ENCODE measurements at regions not wholly inside any gene's neighbourhood (a gene's known extent, or its start where the extent isn't known, plus 50 kb on each side); places are given as distances from the start of the nearest gene placed in this dataset.

DNA sequence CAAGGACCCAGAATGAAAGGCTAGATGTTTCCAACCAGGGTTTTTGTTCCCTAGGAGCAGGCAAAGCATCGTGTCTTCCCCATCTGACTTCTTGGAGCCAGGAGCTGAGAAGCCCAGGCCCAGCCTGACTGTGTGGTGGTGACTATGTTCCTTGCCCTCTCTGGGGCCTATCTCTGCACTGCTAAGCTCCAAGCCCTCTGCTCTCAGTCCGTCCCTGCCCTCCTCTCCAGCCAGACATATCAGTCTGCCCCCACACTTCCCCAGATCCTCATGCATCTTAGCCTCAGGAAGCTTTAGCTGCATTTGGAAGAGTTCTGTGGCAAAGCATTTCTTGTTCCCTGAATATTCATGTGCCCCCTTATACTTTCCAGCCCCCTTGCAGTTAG lies 196.6 kb downstream of the CYP26B1 start:
- H3K36me3 ChIP-seq, result no peaks in the 10 kb centered on the region
- no peaks in the 10 kb centered on the region for H3K27me3 ChIP-seq
- no peak for DNase-seq
- peaks cover 8% of the 10 kb centered on the region for H3K9me3 ChIP-seq
- no peak overlapping the region for H3K4me3 ChIP-seq

- no peak overlapping the region for H3K4me3 ChIP-seq
- no peaks in the 10 kb centered on the region for H3K27me3 ChIP-seq
- no peaks in the 10 kb centered on the region for H3K36me3 ChIP-seq
- peak; percentile 98 for DNase-seq
- H3K9me3 ChIP-seq, result peaks cover 4% of the 10 kb centered on the region; the same call in 1 of the 2 replicates
Measured at GRCh38 chr2:71950256-71951082, 197.2 kb downstream of the CYP26B1 start.

DNA sequence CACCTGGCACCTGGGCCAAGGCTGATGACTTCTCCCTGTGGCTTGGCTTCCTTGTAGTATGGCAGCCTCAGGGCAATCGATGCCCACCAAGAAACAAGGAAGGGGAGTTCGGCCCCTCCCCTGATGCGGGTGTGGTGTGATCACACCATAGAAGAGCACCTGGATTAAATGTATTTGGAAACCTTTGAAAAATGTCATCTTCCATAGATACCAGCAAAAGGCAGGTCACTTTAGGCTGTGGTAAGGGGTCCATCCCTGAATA lies 198.2 kb downstream of the CYP26B1 start:
- DNase-seq, result no peak
- Histone ChIP-seq H3K9me3 (no peaks in the 10 kb centered on the region; the same call in 1 of the 2 replicates), H3K4me3 (no peak overlapping the region), H3K36me3 (no peaks in the 10 kb centered on the region), H3K27me3 (no peaks in the 10 kb centered on the region)

GRCh38 chr2:71948781-71949536 lies 198.7 kb downstream of the CYP26B1 start:
- peak; percentile 97 for DNase-seq
- no peaks in the 10 kb centered on the region for H3K36me3 ChIP-seq
- H3K9me3 ChIP-seq, result no peaks in the 10 kb centered on the region
- no peaks in the 10 kb centered on the region for H3K27me3 ChIP-seq
- no peak overlapping the region for H3K4me3 ChIP-seq

DNA sequence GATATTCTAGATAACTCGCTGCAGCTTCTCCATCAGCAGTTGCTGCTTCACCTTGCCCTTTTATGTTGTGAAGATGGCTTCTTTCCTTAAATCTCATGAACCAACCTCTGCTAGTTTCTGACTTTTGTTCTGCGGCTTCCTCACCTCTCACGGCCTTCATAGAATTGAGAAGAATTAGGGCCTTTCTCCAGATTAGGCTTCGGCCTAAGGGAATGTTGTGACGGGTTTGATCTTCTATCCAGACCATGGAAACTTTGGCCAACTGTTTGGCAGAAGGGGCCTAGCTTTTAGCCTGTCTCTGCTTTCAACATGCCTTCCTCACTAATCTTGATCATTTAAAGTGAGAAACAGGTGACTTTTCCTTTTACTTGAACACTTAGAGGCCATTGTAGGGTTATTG lies 199.9 kb downstream of the CYP26B1 start:
- Histone ChIP-seq H3K27me3 (no peaks in the 10 kb centered on the region), H3K4me3 (no peak overlapping the region), H3K36me3 (no peaks in the 10 kb centered on the region), H3K9me3 (no peaks in the 10 kb centered on the region)
- no peak for DNase-seq

GRCh38 chr2:71945603-71945959 lies 202.1 kb downstream of the CYP26B1 start:
- no peak for DNase-seq
- H3K36me3 ChIP-seq, result no peaks in the 10 kb centered on the region
- no peaks in the 10 kb centered on the region for H3K27me3 ChIP-seq
- H3K4me3 ChIP-seq, result no peak overlapping the region
- no peaks in the 10 kb centered on the region for H3K9me3 ChIP-seq

DNA sequence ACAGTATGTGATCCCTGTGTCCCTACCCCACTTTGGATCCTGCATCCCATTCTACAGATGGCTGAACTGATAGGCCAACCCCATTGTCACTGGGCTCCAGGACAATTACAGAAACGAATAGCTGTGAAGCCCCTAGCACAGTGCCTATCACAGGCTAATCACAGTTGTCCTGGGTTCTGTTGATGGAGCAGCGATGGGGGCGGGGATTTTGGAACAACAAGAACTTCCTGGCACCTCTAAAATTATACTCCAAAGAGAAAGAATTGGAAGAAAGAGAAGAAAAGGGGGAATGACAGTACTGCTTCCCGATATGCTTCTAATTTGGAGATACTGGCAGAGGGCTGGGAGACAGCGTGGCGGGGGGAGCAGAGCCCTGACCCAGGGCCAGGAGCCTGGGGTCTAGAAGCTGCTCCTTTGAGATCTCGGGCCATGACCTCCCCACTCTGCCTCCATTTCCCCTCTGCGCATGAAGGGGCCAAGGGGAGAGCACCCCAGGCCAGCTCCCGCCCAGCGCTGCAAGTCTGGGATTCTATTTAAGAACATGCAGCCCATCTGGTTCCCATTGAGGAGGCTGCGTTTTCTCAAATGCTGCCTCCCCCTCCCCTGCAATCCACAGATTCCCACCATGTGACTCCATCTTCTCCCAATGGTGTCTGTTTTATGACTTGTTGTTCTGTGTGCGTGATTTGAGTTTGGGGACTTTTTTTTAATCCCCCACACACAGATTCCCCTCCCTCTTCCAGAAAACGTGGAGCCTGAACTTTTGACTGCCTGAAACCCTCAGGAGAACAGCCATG lies 202.7 kb downstream of the CYP26B1 start:
- DNase-seq, result no peak
- H3K4me3 ChIP-seq, result no peak overlapping the region
- no peaks in the 10 kb centered on the region for H3K36me3 ChIP-seq
- no peaks in the 10 kb centered on the region for H3K9me3 ChIP-seq
- H3K27me3 ChIP-seq, result no peaks in the 10 kb centered on the region

GRCh38 chr2:71944183-71944550 lies 203.5 kb downstream of the CYP26B1 start:
- Histone ChIP-seq H3K36me3 (no peaks in the 10 kb centered on the region), H3K27me3 (no peaks in the 10 kb centered on the region), H3K4me3 (no peak overlapping the region), H3K9me3 (no peaks in the 10 kb centered on the region)
- DNase-seq, result no peak

GRCh38 chr2:71943238-71944182 lies 204.2 kb downstream of the CYP26B1 start:
- DNase-seq, result no peak

DNA sequence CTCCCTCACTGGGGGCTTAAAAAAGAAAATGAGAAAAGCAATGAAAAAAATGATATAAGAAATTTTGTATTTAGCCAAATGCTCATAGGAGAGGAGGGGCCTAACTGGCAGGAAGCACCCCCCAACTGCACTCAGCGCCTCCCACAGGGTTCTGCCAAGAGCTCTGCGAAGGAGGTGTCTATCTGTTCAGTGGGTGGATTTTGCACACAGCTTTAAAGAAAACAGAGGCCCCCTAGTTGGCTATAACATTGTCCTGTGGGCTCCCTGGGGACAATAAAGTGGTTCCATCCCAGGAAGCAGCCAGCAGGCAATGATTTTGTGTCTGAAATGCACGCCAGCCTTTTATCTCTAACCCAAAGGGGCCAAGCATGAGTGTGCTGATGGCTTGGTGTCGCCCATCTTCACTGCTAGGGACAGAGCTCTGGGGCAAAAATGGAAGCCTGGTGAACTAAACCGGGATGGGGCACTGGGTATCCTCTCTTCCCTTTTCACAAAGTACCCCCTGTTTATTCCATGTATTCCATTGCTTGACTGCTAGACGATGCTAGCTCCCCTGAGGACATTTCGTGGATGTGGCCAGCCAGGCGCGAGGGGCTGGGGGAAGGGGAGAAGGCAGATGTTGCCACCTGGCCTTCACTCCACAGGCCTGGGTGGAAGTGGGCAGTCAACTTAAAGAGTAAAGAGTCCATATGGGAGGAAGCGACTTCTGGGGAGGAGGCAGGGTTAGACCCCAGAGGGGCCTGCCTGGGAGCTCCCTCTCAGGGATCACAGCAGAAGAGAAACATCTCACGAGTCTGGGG lies 205.7 kb downstream of the CYP26B1 start:
- peak; percentile 53 for DNase-seq
- H3K27me3 ChIP-seq, result no peaks in the 10 kb centered on the region
- H3K9me3 ChIP-seq, result no peaks in the 10 kb centered on the region
- H3K4me3 ChIP-seq, result no peak overlapping the region
- no peaks in the 10 kb centered on the region for H3K36me3 ChIP-seq

More at GRCh38 chr2:71943238-71944182, 204.2 kb downstream of the CYP26B1 start:
- no peak overlapping the region for H3K4me3 ChIP-seq
- no peaks in the 10 kb centered on the region for H3K9me3 ChIP-seq
- H3K36me3 ChIP-seq, result no peaks in the 10 kb centered on the region
- H3K27me3 ChIP-seq, result no peaks in the 10 kb centered on the region

- Histone ChIP-seq H3K27me3 (no peaks in the 10 kb centered on the region), H3K9me3 (no peaks in the 10 kb centered on the region), H3K36me3 (no peaks in the 10 kb centered on the region), H3K4me3 (no peak overlapping the region)
- DNase-seq, result peak; percentile 85
Measured at GRCh38 chr2:71940695-71941094, 207.0 kb downstream of the CYP26B1 start.

- peak; percentile 60 for DNase-seq
- H3K4me3 ChIP-seq, result no peak overlapping the region
- no peaks in the 10 kb centered on the region for H3K36me3 ChIP-seq
- H3K9me3 ChIP-seq, result no peaks in the 10 kb centered on the region
- no peaks in the 10 kb centered on the region for H3K27me3 ChIP-seq
Measured at GRCh38 chr2:71939588-71940535, 207.8 kb downstream of the CYP26B1 start.

- Histone ChIP-seq H3K36me3 (no peaks in the 10 kb centered on the region), H3K9me3 (no peaks in the 10 kb centered on the region), H3K27me3 (no peaks in the 10 kb centered on the region), H3K4me3 (no peak overlapping the region)
- no peak for DNase-seq
Measured at GRCh38 chr2:71938659-71939587, 208.7 kb downstream of the CYP26B1 start.

GRCh38 chr2:71938108-71938507 lies 209.6 kb downstream of the CYP26B1 start:
- Histone ChIP-seq H3K9me3 (no peaks in the 10 kb centered on the region), H3K27me3 (no peaks in the 10 kb centered on the region), H3K36me3 (no peaks in the 10 kb centered on the region), H3K4me3 (no peak overlapping the region)
- no peak for DNase-seq
